ENCODE measurements at regions not wholly inside any gene's neighbourhood (a gene's known extent, or its start where the extent isn't known, plus 50 kb on each side); places are given as distances from the start of the nearest gene placed in this dataset.

- DNase-seq = no peak
These were observed 333.3 kb upstream of the HTR2A start for GRCh38 chr13:47230155-47230554.

GRCh38 chr13:47226516-47226915, 329.7 kb upstream of the HTR2A start:
- no peak for DNase-seq

- DNase-seq = no peak
These were observed 323.7 kb upstream of the HTR2A start for GRCh38 chr13:47220453-47221140.

- no peak for DNase-seq
These were observed 321.8 kb upstream of the HTR2A start for GRCh38 chr13:47218611-47219010.

- DNase-seq = no peak
These were observed 319.4 kb upstream of the HTR2A start for GRCh38 chr13:47216176-47216822.

- DNase-seq = no peak
These were observed 318.9 kb upstream of the HTR2A start for GRCh38 chr13:47215736-47216135.

- DNase-seq = no peak
These were observed 316.2 kb upstream of the HTR2A start for GRCh38 chr13:47213047-47213446.

GRCh38 chr13:47211106-47211505, 314.3 kb upstream of the HTR2A start:
- DNase-seq = no peak

- DNase-seq = no peak
These were observed 309.3 kb upstream of the HTR2A start for GRCh38 chr13:47206111-47206510.

- DNase-seq = no peak
These were observed 293.9 kb upstream of the HTR2A start for GRCh38 chr13:47190696-47191305.

GRCh38 chr13:47188802-47189201, 291.9 kb upstream of the HTR2A start:
- DNase-seq = no peak

- no peak for DNase-seq
These were observed 289.6 kb upstream of the HTR2A start for GRCh38 chr13:47186471-47186870.

GRCh38 chr13:47184321-47184720, 287.5 kb upstream of the HTR2A start:
- no peak for DNase-seq

- no peak for DNase-seq
These were observed 282.5 kb upstream of the HTR2A start for GRCh38 chr13:47179321-47179720.

- DNase-seq = no peak
These were observed 281.5 kb upstream of the HTR2A start for GRCh38 chr13:47178090-47178950.

- no peak for DNase-seq
These were observed 278.5 kb upstream of the HTR2A start for GRCh38 chr13:47175172-47175866.

GRCh38 chr13:47170971-47171370, 274.1 kb upstream of the HTR2A start:
- DNase-seq = no peak

GRCh38 chr13:47168618-47169017, 271.8 kb upstream of the HTR2A start:
- no peak for DNase-seq

- no peak for DNase-seq
These were observed 271.2 kb upstream of the HTR2A start for GRCh38 chr13:47168066-47168465.

- DNase-seq = no peak
These were observed 269.5 kb upstream of the HTR2A start for GRCh38 chr13:47166336-47166735.

- DNase-seq = no peak
These were observed 263.1 kb upstream of the HTR2A start for GRCh38 chr13:47159853-47160550.

GRCh38 chr13:47158593-47158992, 261.7 kb upstream of the HTR2A start:
- DNase-seq = no peak
